ENCODE measurements at regions not wholly inside any gene's neighbourhood (a gene's known extent, or its start where the extent isn't known, plus 50 kb on each side); places are given as distances from the start of the nearest gene placed in this dataset.
A peak's percentile ranks its signal among the peaks of the same experiment; 100 is the strongest.

DNA sequence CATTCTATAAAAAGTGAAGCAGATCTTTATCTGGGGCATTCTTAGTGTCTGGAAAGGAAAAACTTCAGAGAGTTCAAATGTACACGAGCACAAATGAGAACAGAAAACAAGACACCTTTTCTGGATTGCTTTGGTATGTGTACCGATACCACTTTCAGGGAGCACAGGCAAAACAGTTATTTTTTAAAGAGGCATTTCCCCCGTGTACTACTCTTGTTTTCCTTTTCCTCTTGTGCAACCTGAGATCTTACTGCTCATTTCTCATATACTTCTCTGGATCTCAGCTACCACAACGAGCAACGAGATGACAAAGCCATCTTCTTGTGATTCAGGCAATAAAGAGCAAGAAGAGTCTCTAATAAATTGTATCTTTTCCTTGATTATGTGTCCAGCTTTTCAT, 463.6 kb downstream of the SHQ1 start:
- H3K4me1 Mint-ChIP-seq (ENCODE audit: low read depth in 2 of 2): peaks cover 65 to 68% of the 10 kb centered on the region in 2 donors
- ATAC-seq (no peak), DNase-seq (ENCODE audit: low spot score) (no peak)
- H3K4me3 Mint-ChIP-seq: no peak overlapping the region
- H3K27me3 Mint-ChIP-seq: no peaks in the 10 kb centered on the region
- no peaks in the 10 kb centered on the region for H3K9me3 Mint-ChIP-seq
- H3K36me3 Mint-ChIP-seq: no peaks in the 10 kb centered on the region
- H3K27ac Mint-ChIP-seq: no peak overlapping the region

DNA sequence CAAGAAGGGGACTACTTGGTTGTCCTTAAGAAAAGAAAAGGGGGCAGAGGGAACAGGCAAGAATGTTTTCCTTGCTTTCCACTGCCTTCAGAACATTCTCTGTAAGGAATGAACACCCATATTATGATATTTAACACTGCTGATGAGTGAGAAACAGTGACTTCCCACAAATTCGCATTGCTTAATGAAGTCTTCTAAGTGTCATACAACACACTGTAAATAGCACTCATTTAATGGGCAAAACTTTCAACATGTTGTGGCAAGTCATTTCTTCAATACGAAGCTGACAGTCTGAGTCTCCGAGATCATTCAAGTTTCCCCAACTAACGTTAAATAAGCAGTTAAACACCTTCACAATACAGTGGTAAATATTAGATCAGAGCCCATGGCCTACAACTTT, 464.4 kb downstream of the SHQ1 start:
- ATAC-seq (no peak), DNase-seq (ENCODE audit: low spot score) (no peak)
- Mint-ChIP-seq H3K4me1 (ENCODE audit: low read depth in 2 of 2) (peaks cover 67 to 70% of the 10 kb centered on the region in 2 donors), H3K9me3 (no peaks in the 10 kb centered on the region), H3K36me3 (peaks cover 2% of the 10 kb centered on the region), H3K27ac (no peak overlapping the region), H3K27me3 (no peaks in the 10 kb centered on the region), H3K4me3 (no peak overlapping the region)

DNA sequence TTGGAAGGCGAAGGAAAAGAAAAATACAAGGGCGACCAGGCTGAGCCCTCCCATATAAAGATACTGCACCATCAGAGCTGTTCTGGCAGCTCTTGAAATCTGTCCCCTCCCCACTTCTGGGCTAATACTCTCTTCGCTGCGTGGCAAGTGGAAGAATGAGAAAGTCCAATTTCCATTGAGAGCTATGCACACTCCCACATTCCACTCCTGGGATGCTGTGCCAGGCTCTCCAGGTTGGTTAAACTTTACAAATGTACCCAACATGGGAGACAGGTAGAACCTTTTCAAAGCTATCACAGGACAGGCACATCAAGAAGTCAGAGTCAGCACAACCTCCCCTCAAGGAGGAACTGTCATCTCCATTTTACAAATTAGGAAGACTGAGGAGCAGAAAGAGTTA, 465.0 kb downstream of the SHQ1 start:
- H3K4me3 Mint-ChIP-seq: no peak overlapping the region
- peaks cover 67 to 69% of the 10 kb centered on the region in 2 donors for H3K4me1 Mint-ChIP-seq (ENCODE audit: low read depth in 2 of 2)
- H3K9me3 Mint-ChIP-seq: no peaks in the 10 kb centered on the region
- no peak overlapping the region for H3K27ac Mint-ChIP-seq
- DNase-seq (ENCODE audit: low spot score): no peak
- ATAC-seq: no peak
- H3K36me3 Mint-ChIP-seq: peaks cover 8% of the 10 kb centered on the region
- no peaks in the 10 kb centered on the region for H3K27me3 Mint-ChIP-seq

DNA sequence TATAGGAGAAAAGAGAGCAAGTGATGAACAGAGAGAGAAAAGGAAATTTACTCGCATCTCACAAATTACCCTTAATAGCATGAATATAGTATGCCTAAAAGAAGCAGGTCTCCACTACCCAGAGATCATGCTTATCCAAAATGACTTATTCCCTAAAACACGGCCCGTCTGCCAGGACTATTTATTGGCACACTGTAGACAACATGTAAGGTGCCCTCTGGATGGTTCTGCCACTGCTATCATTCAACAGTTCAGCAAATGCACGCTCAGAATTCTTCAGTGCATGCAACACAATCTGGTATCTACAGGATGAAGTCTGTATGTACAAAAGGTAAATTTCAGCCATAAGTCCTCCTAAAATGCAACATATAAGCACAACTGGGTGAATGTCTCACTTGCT, 465.8 kb downstream of the SHQ1 start:
- ATAC-seq: no peak
- no peaks in the 10 kb centered on the region for H3K9me3 Mint-ChIP-seq
- no peaks in the 10 kb centered on the region for H3K27me3 Mint-ChIP-seq
- H3K4me3 Mint-ChIP-seq: peak overlapping the region; percentile 17
- peaks cover 9% of the 10 kb centered on the region for H3K36me3 Mint-ChIP-seq
- peaks cover 61 to 65% of the 10 kb centered on the region in 2 donors for H3K4me1 Mint-ChIP-seq (ENCODE audit: low read depth in 2 of 2)
- H3K27ac Mint-ChIP-seq: no peak overlapping the region
- no peak for DNase-seq (ENCODE audit: low spot score)

DNA sequence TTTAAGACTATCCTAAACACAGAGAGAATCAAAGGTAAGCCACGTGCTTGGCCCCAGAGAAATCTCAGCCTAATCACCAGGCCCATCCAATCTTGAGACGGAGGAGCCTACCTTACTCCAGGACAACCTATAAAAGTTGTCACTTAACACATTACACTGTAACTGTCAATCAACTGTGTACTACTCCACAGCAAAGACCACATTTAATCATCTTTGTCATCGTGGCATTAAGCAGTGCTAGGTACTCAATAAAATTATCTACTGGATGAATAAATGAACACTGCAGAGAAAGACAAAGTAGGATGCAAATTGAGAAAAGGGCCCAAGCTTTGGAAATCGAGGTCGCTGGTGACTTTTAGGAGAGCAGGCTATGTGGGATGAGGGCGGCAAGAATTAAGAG, 466.7 kb downstream of the SHQ1 start:
- Mint-ChIP-seq H3K4me3 (peak overlapping the region; percentile 17), H3K27ac (peak overlapping the region; percentile 19 to 23), H3K4me1 (ENCODE audit: low read depth in 2 of 2) (peaks cover 61 to 65% of the 10 kb centered on the region in 2 donors), H3K27me3 (no peaks in the 10 kb centered on the region), H3K36me3 (peaks cover 9% of the 10 kb centered on the region), H3K9me3 (no peaks in the 10 kb centered on the region)
- no peak for DNase-seq (ENCODE audit: low spot score)
- ATAC-seq: no peak

DNA sequence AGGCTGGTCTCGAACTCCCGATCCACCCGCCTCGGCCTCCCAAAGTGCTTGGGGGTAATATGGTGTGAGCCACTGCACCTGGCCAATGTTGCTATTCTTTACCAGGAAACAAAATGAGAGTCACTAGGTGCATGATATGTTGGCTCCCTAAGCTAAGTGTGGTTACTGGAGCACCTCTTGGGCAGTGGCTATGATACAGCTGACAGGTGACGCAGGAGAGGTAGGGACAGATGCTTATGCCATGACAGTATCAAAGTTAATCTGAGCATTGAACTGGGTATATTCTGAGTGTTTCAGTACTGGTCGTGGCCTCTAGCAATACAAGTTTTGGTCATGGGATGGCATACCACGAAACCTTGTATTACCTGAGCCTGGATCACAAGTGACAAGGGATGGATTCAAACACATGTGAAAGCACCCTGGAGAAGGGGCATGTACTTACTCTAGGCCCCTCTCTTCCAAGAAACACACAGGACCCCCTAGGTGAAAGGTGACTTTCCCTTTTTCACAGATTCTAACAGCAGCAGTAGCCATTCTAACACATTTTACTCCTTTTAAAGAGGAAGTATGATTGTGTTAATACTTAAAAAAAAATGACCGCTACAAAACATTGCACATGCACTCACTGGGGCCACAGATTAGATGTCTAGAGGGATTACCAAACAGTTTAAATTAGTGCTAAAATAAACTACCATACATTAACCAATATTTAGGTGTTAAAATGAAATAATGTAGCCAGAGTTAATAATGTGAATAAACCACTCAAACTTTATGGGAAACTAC, 467.3 kb downstream of the SHQ1 start:
- Mint-ChIP-seq H3K9me3 (no peaks in the 10 kb centered on the region), H3K27ac (peak overlapping the region; percentile 19 to 23), H3K27me3 (no peaks in the 10 kb centered on the region), H3K4me3 (peak overlapping the region; percentile 17), H3K36me3 (peaks cover 9% of the 10 kb centered on the region), H3K4me1 (ENCODE audit: low read depth in 2 of 2) (peaks cover 56 to 61% of the 10 kb centered on the region in 2 donors)
- ATAC-seq (no peak), DNase-seq (ENCODE audit: low spot score) (no peak)

DNA sequence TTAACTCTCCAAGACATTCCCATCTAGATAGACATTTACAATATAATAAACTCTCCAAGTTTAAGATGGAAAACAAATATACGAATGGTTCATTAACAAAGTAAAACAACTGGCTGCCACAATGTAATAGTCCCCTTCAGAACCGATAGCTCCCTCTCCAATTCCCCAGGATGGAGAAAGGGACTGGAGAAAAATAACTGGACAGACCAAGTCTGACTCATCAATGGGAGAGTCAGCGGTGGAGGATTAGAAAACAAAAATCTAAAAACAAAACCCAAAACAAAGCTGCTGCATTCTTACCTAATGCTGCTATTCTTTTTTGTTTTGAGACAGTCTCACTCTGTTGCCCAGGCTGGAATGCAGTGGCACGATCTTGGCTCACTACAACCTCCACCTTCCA, 468.1 kb downstream of the SHQ1 start:
- Mint-ChIP-seq H3K36me3 (peaks cover 9% of the 10 kb centered on the region), H3K4me3 (no peak overlapping the region), H3K4me1 (ENCODE audit: low read depth in 2 of 2) (peaks cover 60 to 66% of the 10 kb centered on the region in 2 donors), H3K27ac (no peak overlapping the region), H3K9me3 (no peaks in the 10 kb centered on the region), H3K27me3 (no peaks in the 10 kb centered on the region)
- DNase-seq (ENCODE audit: low spot score) (no peak), ATAC-seq (no peak)

DNA sequence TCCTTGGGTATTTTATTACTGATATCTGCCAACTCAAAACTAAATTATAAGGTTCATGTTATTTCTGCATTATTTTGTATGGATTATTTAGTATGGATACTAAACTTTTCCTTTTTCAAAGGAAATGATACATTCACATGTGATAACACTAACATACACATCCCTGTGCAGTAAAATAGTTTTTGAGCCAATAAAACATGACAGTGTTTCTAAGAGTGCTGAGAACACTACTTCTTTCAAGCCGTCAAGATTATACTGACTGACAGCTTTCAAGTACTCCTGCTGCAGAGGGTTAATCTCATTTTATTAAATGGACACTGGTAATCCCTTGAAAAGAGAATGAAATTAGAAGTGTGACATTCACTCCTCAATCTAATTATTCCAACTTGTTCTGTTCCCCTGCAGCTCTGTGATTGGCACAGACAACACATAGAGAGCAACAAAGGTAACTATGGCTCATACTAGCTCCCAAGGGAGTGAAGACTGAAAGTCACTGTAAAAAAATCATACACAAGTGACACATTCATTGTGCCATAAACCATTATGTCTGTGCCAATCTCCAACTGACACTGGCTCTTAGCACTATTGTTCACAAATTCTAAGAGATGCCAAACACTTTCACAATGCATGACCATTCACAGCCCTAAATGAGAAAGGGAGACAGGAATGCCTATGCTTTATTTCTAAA, 468.6 kb downstream of the SHQ1 start:
- Mint-ChIP-seq H3K9me3 (no peaks in the 10 kb centered on the region), H3K4me3 (no peak overlapping the region), H3K27me3 (no peaks in the 10 kb centered on the region), H3K27ac (peak overlapping the region in 1 of 2 donors; percentile 44), H3K4me1 (ENCODE audit: low read depth in 2 of 2) (peaks cover 58 to 65% of the 10 kb centered on the region in 2 donors), H3K36me3 (peaks cover 9% of the 10 kb centered on the region)
- ATAC-seq (no peak), DNase-seq (ENCODE audit: low spot score) (no peak)

DNA sequence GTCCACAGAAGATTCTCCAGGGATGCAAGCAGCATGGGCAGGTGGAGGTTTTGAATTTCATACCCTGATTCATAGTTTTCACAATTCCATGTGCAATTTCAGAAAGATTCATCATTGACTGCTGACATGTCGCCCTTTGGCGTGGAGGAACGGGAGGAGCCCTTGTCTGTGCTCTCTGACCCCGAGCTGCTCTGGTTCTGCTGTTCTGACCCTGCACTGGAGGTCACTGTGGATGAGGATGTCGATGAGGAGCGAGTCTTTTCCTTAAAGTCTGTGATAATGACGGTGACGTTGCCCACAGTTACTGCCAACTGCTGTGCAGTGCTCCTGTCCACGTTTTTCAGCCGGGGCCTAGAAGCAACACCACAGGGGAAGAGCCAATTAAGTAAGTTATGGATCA, 470.0 kb downstream of the SHQ1 start:
- H3K4me1 Mint-ChIP-seq (ENCODE audit: low read depth in 2 of 2): peaks cover 58 to 62% of the 10 kb centered on the region in 2 donors
- H3K27ac Mint-ChIP-seq: peak overlapping the region; percentile 42 to 44
- H3K4me3 Mint-ChIP-seq: no peak overlapping the region
- no peak for DNase-seq (ENCODE audit: low spot score)
- no peaks in the 10 kb centered on the region for H3K9me3 Mint-ChIP-seq
- H3K36me3 Mint-ChIP-seq: peaks cover 9% of the 10 kb centered on the region
- no peak for ATAC-seq
- no peaks in the 10 kb centered on the region for H3K27me3 Mint-ChIP-seq

DNA sequence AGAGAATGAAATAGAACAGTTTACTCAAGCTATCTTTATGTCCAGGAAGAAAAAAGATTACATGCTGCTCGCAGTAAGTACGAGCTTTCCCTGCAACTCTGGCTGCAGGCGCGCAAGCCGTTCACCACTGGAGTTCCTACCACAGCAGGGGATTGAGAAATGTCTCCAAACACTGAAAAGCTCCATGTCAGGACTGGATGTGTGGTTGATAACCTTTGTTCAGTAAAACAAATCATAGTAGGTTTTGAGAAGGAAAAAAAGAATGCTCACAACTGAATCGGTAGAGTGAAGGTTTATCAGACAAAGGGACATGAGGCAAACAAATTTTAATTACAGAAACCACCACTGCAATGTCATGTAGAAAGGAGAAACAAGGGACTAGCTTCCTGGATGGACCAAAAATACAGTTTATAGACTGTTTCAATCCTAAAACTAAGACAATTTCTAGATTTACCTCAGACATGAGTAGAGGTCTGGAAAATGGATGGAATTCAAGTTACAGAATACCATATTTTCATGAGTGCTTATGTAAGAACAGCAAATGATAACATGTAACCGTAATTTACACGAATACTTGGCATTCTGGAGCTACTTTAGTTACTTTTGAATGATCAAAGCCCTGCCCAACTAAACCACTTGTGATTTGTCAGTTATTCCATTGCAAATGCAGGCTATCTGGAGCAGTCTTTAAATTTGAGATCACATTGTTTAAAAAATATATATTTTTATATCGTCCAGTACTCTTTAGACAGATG, 471.1 kb downstream of the SHQ1 start:
- Mint-ChIP-seq H3K4me3 (no peak overlapping the region), H3K36me3 (peaks cover 9% of the 10 kb centered on the region), H3K4me1 (ENCODE audit: low read depth in 2 of 2) (peaks cover 51 to 57% of the 10 kb centered on the region in 2 donors), H3K9me3 (no peaks in the 10 kb centered on the region), H3K27ac (no peak overlapping the region), H3K27me3 (no peaks in the 10 kb centered on the region)
- DNase-seq (ENCODE audit: low spot score): no peak
- no peak for ATAC-seq

DNA sequence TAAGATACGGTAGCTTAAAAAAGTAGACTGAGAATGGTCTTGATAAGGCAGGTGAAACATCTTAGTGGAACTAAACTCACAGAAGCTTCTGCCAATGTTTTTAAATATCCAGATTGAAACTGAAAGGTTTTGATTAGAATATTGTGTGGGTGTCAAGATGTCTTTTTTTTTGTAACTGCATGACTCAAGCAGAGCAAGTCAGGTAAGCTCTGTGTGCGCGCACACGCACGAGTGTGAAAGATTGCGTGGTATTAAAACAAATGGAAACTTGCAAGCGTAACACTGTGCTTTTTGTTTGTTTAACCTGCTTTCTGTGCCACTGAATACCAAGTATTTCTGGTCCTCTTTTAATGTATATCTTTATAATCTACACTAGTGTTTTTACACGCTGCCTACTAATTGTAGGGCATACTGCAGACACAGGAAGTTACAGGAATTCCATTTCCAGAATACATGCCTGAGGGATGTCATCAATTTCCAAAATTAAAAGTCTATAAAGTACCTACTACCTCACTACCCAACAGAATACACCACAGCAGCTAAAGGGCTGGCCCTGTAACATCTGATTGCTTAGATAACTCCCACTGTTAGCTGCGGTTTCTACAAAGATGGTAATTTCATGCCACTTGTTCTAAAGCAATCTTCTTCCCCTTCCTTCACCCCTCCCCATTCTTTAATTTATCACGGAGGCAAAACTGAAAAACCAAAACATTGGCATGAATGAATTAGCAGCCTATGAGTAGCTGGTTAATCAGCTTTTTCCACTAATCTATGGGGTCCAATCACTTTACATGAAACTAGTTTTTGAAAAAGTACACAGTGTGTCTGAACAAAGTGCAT, 472.8 kb downstream of the SHQ1 start:
- no peaks in the 10 kb centered on the region for H3K9me3 Mint-ChIP-seq
- H3K4me3 Mint-ChIP-seq: peak overlapping the region; percentile 50
- DNase-seq (ENCODE audit: low spot score) (no peak), ATAC-seq (peak; percentile 58 to 84)
- peaks cover 34 to 40% of the 10 kb centered on the region in 2 donors for H3K4me1 Mint-ChIP-seq (ENCODE audit: low read depth in 2 of 2)
- H3K36me3 Mint-ChIP-seq: peaks cover 9% of the 10 kb centered on the region
- peak overlapping the region in 1 of 2 donors; percentile 85 for H3K27ac Mint-ChIP-seq
- H3K27me3 Mint-ChIP-seq: no peaks in the 10 kb centered on the region

DNA sequence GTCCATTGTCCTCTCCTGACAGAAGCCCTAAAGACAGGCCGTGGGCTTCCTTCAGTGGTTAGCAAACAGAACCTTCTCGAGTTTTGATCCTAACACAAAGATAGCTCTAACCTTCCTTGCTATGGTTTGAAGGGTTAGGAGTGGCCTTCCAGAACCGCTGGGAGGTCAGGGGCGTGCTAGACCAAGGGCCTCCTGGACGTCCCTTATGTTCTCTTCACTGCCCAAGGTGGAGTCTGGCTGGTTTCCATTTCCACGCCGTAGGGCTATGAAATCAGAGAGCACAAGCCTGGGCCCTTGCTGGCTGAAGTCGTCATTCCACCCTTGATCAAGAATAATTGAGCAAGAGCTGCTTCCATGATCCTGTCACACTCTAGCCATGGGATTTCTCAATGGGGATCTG, 475.1 kb downstream of the SHQ1 start:
- Mint-ChIP-seq H3K4me3 (no peak overlapping the region), H3K27me3 (no peaks in the 10 kb centered on the region), H3K36me3 (no peaks in the 10 kb centered on the region), H3K27ac (no peak overlapping the region), H3K9me3 (no peaks in the 10 kb centered on the region), H3K4me1 (ENCODE audit: low read depth in 2 of 2) (peaks cover 20 to 25% of the 10 kb centered on the region in 2 donors)
- no peak for DNase-seq (ENCODE audit: low spot score)
- ATAC-seq: no peak

DNA sequence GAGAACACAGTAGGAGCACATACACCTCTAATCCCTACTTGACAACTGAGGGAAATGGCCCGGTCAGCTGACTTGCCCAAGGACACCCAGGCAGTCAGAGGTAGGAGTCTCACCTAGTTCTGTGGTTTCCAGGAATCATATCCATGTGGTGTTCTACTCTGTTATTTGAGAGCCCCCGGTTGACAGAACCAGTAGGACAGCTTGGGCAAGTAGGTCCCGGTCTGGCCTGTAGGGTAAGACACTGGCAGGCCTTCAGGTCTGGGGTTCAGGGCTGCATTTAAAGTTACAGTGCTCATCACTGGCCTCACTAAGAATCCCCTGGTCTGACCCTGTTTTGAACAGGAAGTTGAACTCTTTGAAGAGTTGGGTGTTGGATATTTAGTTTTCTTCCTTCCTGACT, 476.1 kb downstream of the SHQ1 start:
- peaks cover 20 to 25% of the 10 kb centered on the region in 2 donors for H3K4me1 Mint-ChIP-seq (ENCODE audit: low read depth in 2 of 2)
- no peak overlapping the region for H3K27ac Mint-ChIP-seq
- H3K36me3 Mint-ChIP-seq: no peaks in the 10 kb centered on the region
- ATAC-seq (no peak), DNase-seq (ENCODE audit: low spot score) (no peak)
- H3K4me3 Mint-ChIP-seq: no peak overlapping the region
- H3K9me3 Mint-ChIP-seq: no peaks in the 10 kb centered on the region
- no peaks in the 10 kb centered on the region for H3K27me3 Mint-ChIP-seq
